GM18907 (cell line): ENCODE measurements at regions not wholly inside any gene's neighbourhood (a gene's known extent, or its start where the extent isn't known, plus 50 kb on each side); places are given as distances from the start of the nearest gene placed in this dataset.
"Not testable (repeated sequence)": the region's sequence is repeated elsewhere in the genome, so short reads cannot be mapped to it uniquely, and the experiment has no call there.

ENCODE experiments used
- ATAC-seq: cut with Tn5 transposase; IDR thresholded peaks from one replicate; pipeline ENCODE4 v1.9.1; 2021; ENCODE audit warnings: mild to moderate bottlenecking, moderate library complexity; ENCODE audit not compliant: unreplicated experiment

DNA sequence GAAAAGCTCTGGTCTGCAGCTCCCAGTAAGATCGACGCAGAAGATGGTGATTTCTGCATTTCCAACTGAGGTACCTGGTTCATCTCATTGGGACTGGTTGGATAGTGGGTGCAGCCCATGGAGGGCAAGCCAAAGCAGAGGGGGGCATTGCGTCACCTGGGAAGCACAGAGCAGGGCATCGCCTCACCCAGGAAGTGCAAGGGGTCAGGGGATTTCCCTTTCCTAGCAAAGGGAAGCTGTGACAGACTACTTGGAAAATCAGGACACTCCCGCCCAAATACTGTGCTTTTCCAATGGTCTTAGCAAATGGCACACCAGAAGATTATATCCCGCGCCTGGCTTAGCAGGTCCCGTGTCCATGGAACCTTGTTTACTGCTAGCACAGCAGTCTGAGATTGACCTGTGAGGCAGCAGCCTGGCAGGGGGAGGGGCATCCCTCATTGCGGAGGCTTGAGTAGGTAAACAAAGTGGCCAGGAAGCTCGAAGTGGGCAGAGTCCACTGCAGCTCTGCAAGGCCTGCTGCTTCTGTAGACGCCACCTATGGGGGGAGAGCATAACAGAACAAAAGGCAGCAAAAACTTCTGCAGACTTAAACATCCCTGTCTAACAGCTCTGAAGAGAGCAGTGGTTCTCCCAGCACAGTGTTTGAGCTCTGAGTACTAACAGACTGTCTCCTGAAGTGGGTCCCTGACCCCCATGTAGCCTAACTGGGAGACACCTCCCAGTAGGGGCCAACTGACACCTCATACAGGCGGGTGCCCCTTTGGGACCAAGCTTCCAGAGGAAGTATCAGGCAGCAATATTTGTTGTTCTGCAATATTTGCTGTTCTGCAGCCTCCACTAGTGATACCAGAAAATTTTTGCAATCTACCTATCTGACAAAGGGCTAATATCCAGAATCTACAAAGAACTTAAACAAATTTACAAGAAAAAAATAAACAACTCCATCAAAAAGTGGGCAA, 871.7 kb downstream of the IGSF11 start:
- not testable (repeated sequence) for ATAC-seq

GRCh38 chr3:118165413-118165812, 869.2 kb downstream of the IGSF11 start:
- ATAC-seq, result no peak

GRCh38 chr3:118167571-118167970, 867.1 kb downstream of the IGSF11 start:
- no peak for ATAC-seq

DNA sequence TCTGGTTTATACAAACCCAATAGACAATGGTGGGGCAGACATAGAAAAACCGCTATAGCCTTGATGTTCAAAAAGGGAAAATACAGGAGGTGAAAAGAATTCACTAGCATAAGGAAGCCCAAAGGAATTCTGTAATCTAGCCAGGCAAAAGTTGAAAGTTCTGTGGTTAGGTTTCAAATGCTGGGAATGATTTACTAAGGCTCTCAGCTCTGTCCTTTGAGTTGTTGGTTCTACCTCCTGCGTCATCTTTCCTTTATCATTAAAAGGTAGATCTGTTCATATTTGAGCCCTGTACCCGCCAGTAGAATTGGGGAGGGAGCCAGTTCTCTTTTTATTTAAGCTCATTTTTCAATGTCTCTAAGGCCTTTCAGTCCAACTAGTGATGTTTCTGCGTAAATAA, 866.5 kb downstream of the IGSF11 start:
- ATAC-seq, result no peak

- ATAC-seq, result no peak
Measured at GRCh38 chr3:118171236-118171852, 863.3 kb downstream of the IGSF11 start.

DNA sequence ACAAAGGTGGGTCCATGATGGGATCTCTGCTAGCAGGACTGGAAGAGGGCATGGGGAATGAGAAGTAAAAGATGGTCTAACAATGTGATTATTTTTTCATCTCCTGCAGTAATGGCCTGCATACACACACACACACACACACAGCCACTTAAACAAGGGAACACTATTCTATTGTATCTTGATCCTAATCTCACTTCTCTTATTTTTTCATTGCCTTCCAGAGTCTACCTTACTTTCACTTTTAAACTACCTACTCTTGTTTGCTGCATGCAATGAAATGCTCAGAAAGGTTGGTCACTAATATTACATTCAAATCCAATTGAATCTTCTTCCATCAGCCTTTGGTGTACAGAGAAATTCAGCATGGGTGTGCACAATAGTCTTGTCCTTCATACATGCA, 853.8 kb downstream of the IGSF11 start:
- ATAC-seq, result no peak

GRCh38 chr3:118181274-118181673, 853.4 kb downstream of the IGSF11 start:
- no peak for ATAC-seq

DNA sequence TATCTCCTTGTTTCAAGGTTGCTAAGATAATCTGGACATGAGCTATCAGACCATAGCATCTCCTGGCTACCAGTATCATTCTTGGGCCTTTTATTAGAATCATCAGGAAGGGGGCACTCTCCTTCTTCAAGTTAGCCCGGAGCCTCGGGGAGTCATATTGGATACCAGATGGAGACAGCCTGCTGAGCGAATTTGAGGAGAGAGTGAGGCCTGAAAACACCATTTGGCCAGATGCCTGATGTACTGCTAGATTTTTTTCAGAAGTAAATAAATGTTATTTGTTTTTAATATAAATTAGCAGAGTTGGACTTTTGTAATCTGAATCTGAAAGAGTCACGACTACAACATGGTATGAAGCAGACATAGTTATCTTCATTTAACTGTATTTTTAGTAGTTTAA, 848.6 kb downstream of the IGSF11 start:
- no peak for ATAC-seq

DNA sequence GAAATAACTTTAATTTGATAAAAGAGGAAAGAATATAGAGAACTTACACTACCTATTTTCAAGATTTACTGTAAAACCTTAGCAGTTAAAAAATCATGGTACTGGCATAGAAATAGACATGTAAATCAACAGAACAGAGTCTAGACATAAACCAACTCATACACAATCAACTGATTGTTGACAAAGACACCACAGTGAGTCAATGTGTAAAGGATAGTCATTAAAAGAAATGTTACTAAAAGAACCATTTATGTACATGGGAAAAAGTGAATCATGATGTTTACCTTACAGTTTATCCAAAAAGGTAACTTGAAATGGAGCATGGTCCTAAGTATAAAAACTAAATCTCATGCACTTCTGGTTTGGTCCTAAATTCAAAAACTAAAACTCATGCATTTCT, 847.4 kb downstream of the IGSF11 start:
- ATAC-seq, result no peak

DNA sequence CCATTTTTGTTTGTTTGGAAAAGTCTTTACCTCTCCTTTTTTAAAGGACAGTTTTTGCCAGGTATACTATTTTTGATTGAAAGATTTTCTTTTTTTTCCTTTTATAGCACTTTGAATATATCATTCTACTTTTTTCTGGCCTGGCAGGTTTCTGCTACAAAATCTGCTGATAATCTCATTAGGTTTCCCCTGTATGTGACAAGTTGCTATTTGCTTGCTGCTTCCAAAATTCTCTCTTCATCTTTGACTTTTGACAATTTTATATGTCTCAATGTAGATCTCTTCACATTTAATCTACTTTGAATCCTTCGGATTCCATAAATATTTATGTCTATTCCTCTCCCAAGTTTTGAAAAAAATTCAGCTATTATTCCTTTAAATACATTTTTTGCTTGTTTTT, 838.5 kb downstream of the IGSF11 start:
- no peak for ATAC-seq

GRCh38 chr3:118199044-118199443, 835.6 kb downstream of the IGSF11 start:
- ATAC-seq, result no peak

GRCh38 chr3:118204052-118204656, 830.5 kb downstream of the IGSF11 start:
- no peak for ATAC-seq

DNA sequence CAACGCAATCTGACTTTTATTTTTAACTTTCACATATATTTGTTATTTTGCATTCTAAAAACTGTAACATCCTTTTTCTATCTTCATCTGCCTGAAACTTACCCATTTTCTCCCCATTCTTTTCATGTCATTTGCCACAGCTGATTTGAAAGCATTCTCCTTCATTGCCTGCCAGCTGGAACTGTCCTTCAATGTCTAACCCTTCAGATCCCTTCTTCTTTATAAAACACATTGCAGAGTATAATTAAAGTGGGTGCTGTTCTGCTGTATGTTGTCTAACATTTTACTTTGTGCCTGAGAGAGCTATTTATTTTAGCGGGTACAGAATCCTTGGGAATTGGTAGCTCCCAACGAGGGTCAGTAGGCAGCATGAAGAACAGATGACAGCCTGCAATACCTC, 827.4 kb downstream of the IGSF11 start:
- no peak for ATAC-seq

DNA sequence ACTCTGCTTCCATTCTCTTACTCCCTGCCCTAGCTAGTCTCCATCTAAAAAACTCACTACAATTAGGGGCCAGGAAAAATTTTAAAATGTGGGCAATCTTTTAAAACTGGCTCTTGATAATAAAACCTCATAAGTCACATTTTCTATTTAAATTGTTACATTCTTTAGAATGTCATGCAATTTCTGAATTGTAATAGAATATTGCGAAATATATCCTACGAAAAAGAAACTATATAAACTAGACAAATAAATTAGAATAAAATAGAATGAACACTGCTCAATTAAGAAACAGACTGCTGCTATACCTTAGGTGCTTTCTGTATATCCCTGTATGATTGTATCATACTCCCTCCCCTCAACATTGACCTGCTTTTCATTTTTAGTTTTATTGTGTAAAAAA, 826.0 kb downstream of the IGSF11 start:
- no peak for ATAC-seq

- ATAC-seq, result no peak
Measured at GRCh38 chr3:118213892-118214291, 820.8 kb downstream of the IGSF11 start.

DNA sequence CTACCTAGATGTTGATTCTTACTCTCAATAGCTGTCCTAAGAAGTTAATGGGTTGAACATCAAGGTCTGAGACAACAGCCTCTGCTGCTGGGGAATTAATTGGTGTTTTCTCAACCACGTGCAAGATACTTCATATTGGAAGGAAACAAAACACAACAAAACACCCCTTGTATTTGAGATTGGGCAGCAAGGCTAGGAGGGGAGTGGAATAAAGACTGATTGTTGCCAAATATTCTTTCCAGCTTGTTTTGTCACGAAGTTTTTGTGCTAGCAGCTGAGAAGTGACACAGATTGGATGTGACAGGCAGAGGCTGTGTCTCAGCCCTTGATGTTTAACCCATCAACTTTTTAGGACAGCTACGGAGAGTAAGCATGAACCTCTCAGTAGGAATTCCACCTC, 808.4 kb downstream of the IGSF11 start:
- ATAC-seq, result no peak

- ATAC-seq, result no peak
Measured at GRCh38 chr3:118227191-118227590, 807.5 kb downstream of the IGSF11 start.

DNA sequence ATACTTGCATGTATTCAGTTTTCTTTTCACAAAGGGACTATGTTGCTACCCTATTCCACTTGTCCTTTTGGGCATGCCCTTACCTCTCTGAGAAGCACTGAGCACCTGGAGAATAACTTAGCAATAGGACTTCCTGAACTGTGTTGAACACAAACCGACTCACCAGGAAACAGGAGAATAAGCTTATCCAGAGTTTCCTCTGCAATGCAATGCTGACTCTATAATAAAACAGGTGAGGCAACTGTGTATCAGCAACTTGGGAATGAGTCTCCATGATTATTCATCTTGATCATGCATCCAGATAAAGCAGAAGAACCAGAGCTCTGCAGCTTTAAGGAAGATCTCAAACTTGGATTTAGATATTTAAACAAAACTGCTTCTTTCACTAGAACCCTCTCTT, 806.5 kb downstream of the IGSF11 start:
- no peak for ATAC-seq

DNA sequence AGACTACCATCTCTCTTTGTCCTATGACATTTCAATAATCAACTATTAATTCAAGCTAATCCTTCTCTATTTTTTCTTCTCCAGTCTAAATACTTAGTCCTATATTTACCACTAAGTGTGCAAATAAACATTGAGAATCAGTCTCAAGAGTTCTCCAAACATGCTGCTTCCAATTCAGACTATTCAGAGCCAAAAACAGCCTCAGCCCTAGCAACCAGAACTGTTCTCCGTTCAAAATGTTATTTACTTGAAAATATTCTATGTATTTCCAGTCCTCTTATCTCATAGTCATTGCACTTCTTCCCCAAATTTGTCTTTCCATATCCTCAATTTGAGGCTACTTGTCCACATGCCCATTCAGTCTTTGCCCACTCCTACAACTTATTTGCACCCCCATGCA, 805.5 kb downstream of the IGSF11 start:
- ATAC-seq, result no peak

DNA sequence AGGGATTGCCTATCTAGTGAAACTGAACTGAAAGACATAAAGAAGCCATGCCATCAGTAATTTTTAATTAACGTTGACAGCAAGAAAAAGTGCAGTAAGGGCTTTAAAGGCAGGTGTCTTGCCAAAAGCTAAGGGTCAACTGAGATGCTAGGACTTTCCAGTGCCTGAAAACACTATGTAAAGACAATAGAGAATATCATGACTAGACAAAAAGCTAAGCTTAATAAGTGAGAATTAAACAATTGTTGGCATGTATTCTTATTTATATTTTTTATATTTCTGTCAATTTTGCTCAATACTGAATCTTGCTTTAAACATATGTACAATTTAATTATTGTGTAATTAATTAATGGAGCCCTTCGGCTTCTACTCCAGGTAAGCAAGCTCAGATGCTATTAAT, 803.1 kb downstream of the IGSF11 start:
- ATAC-seq, result no peak

DNA sequence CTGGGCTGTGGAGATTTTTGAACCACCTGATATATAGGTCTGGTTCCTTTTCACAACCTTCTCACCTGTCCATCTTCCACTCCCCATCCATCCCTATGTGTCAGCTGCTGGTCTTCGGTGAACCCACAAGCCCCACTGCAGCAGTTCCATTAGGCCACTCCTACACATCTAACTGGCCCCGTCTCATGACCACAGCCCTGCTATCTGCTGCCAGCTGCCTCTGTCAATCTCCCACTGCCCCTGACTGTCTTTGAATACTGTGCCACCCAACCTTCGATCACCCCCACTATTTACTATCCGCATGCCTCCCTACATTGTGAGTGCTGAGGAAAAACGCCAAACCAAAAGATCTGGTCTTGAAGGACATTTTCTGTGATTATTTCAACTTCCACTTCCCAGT, 795.4 kb downstream of the IGSF11 start:
- no peak for ATAC-seq

DNA sequence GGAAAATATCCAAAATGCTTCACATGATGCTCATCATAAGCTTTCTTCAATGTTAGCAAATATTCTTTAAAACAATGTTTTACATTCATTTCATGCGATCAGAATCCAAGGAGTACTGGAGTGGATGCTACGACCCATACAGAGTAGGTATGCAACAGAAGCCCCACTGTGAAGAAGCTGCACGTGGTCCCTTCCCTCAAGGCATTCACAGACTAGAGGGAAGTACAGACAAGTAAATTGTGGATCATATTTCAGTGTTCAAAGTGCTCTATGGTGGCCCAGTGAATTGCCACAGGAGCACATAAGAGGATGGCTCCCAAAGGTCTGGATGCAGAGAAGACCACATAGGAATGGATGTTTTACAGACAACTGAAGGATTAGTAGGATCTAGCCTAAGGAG, 789.9 kb downstream of the IGSF11 start:
- ATAC-seq, result no peak
